Uterus (tissue), 2 donors: ENCODE measurements at regions not wholly inside any gene's neighbourhood (a gene's known extent, or its start where the extent isn't known, plus 50 kb on each side); places are given as distances from the start of the nearest gene placed in this dataset.

ENCODE experiments used
- POLR2A ChIP-seq, 2 donors: fragments of 450-650 bp; IDR thresholded peaks; one replicate each; pipeline ENCODE4 v1.6.1; 2016; ENCODE audit warnings: antibody characterized with exemption in 2 of 2, mild to moderate bottlenecking in 1 of 2, moderate library complexity in 1 of 2
- TF ChIP-seq, protein P1 (sequence below), 4 experiments: fragments of 200-600 bp in 2 of 4; fragments of 450-650 bp in 2 of 4; sonication (generic) in 2 of 4; IDR thresholded peaks; one replicate each; pipeline ENCODE4 v1.5.1; 2016 to 2019; ENCODE audit warnings: antibody characterized with exemption in 4 of 4, mild to moderate bottlenecking in 2 of 4, moderate library complexity in 1 of 4

DNA sequence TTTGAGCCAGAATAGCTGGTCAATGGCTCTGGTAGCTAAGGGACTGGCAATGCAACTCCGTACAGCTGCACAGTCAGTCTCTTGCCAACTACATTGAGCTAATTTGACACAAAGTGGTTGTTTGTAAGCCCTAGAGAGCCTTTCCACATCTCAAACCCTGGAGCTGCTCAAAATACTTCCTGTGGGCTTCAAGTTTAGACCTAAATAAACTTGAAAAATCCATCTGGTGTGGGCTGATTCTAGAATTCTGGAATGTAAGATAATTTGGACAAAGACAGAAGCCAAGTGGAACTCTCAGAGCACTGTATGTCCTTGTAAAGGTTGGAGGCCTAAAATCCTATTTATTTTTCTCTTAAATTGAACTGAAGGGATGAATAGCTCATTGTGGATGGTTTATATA, 380.8 kb downstream of the SPRY1 start:
- TF ChIP-seq, protein P1, sequence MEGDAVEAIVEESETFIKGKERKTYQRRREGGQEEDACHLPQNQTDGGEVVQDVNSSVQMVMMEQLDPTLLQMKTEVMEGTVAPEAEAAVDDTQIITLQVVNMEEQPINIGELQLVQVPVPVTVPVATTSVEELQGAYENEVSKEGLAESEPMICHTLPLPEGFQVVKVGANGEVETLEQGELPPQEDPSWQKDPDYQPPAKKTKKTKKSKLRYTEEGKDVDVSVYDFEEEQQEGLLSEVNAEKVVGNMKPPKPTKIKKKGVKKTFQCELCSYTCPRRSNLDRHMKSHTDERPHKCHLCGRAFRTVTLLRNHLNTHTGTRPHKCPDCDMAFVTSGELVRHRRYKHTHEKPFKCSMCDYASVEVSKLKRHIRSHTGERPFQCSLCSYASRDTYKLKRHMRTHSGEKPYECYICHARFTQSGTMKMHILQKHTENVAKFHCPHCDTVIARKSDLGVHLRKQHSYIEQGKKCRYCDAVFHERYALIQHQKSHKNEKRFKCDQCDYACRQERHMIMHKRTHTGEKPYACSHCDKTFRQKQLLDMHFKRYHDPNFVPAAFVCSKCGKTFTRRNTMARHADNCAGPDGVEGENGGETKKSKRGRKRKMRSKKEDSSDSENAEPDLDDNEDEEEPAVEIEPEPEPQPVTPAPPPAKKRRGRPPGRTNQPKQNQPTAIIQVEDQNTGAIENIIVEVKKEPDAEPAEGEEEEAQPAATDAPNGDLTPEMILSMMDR (IDR thresholded peaks at IDR 0.05) = no peak
- no peak for TF ChIP-seq POLR2A (IDR thresholded peaks at IDR 0.05)
